Naive B cell (primary cell): ENCODE measurements at regions not wholly inside any gene's neighbourhood (a gene's known extent, or its start where the extent isn't known, plus 50 kb on each side); places are given as distances from the start of the nearest gene placed in this dataset.
"Not testable (repeated sequence)": the region's sequence is repeated elsewhere in the genome, so short reads cannot be mapped to it uniquely, and the experiment has no call there.

Experiments used
- ATAC-seq, 2 donors: fragments of 150-1000 bp; cut with Tn5 transposase; 2 replicates each; pipeline ENCODE4 v1.10.0; 2021; ENCODE audit warnings: low read depth in 2 of 2, mild to moderate bottlenecking in 2 of 2, moderate library complexity in 2 of 2
- DNase-seq: peaks from one replicate; pipeline ENCODE4 v3.0.0; 2022
- H3K27ac Mint-ChIP-seq, 6 donors: one replicate each; pipeline ENCODE4 v1.8.0; 2020 to 2022; ENCODE audit warnings: mild to moderate bottlenecking in 6 of 6, mixed read lengths in 6 of 6, moderate library complexity in 5 of 6, inconsistent platforms in 2 of 6
- H3K27me3 Mint-ChIP-seq, 3 donors: one replicate each; pipeline ENCODE4 v1.8.0; 2021 to 2022; ENCODE audit warnings: mixed read lengths in 3 of 3, mild to moderate bottlenecking in 1 of 3
- H3K36me3 Mint-ChIP-seq, 2 donors: one replicate each; pipeline ENCODE4 v1.8.0; 2020 to 2022; ENCODE audit warnings: mixed read lengths in 2 of 2, inconsistent platforms in 1 of 2, mild to moderate bottlenecking in 1 of 2
- H3K4me1 Mint-ChIP-seq, 3 donors: one replicate each; pipeline ENCODE4 v1.8.0; 2020 to 2022; ENCODE audit warnings: mixed read lengths in 3 of 3, inconsistent platforms in 1 of 3, mild to moderate bottlenecking in 1 of 3, moderate library complexity in 1 of 3
- H3K4me3 Mint-ChIP-seq, 8 donors: one replicate each; pipeline ENCODE4 v1.8.0; 2020 to 2022; ENCODE audit warnings: mild to moderate bottlenecking in 8 of 8, mixed read lengths in 8 of 8, moderate library complexity in 8 of 8, inconsistent platforms in 2 of 8
- H3K9me3 Mint-ChIP-seq, 7 donors: one replicate each; pipeline ENCODE4 v1.8.0; 2020 to 2022; ENCODE audit warnings: mixed read lengths in 7 of 7, mild to moderate bottlenecking in 5 of 7, inconsistent platforms in 2 of 7, moderate library complexity in 1 of 7

DNA sequence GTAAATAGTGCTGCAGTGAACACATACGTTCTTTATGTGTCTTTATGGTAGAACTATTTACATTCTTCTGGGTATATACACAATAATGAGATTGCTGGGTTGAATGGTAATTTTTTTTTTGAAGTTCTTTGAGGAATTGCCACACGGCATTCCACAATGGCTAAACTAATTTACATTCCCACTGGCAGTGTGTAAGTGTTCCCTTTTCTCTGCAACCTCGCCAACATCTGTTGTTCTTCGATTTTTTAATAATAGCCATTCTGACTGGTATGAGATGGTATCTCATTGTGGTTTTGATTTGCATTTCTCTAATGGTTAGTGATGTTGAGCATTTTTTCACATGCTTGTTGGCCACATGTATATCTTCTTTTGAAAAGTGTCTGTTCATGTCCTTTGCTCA lies 609.5 kb downstream of the DNAH5 start:
- not testable (repeated sequence) for DNase-seq, H3K27ac Mint-ChIP-seq, H3K27me3 Mint-ChIP-seq, H3K4me1 Mint-ChIP-seq, H3K4me3 Mint-ChIP-seq, H3K36me3 Mint-ChIP-seq, ATAC-seq
- H3K9me3 Mint-ChIP-seq: peaks cover 5 to 16% (median 7%) of the 10 kb centered on the region in 7 donors

DNA sequence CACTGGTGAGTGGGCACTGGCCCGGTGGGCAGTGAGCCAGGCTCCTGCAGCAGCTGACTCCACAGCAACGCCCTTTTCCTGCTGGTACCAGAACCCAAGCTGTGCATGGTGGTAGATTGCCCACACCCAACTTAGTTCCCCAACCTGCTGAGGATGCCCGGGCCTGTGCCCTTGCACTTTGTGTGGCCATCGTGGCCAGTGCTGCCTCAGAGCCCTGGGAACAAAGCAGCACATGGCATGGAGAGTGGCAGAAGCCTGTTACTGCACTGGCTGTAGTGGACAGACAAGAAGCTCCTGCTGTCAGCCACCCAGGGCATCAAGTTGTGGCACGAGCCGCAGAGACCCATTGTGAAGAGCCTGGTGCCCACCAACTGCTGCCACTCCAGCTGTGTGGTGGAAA lies 612.9 kb downstream of the DNAH5 start:
- ATAC-seq (no peak), DNase-seq (no peak)
- H3K27ac Mint-ChIP-seq: no peak overlapping the region
- H3K9me3 Mint-ChIP-seq: peaks cover 0 to 11% (median 5%) of the 10 kb centered on the region in 7 donors
- no peaks in the 10 kb centered on the region for H3K36me3 Mint-ChIP-seq
- H3K27me3 Mint-ChIP-seq: no peaks in the 10 kb centered on the region
- no peaks in the 10 kb centered on the region for H3K4me1 Mint-ChIP-seq
- no peak overlapping the region for H3K4me3 Mint-ChIP-seq

DNA sequence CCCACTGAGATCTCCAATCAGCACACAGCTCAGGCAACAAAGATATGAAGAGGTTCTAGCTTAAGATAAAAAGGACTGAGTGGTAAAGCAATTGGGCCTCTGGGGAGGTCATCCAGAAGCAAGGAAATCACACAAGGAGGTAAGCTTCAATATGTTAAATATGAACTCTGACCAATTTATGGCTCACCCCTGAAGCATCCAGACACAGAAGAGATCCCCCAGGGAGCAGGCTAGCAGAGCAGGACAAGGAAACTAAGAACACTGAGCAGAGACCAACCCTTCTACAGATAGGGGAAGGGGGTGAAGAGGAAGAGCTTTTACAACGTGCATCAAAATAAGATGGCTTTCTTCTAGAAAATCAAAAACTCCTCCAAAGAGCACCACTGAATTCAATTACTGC lies 616.2 kb downstream of the DNAH5 start:
- ATAC-seq (no peak), DNase-seq (no peak)
- no peaks in the 10 kb centered on the region for H3K36me3 Mint-ChIP-seq
- H3K27me3 Mint-ChIP-seq: no peaks in the 10 kb centered on the region
- H3K4me3 Mint-ChIP-seq: no peak overlapping the region
- peaks cover 0 to 6% (median 2%) of the 10 kb centered on the region in 7 donors for H3K9me3 Mint-ChIP-seq
- no peaks in the 10 kb centered on the region for H3K4me1 Mint-ChIP-seq
- H3K27ac Mint-ChIP-seq: no peak overlapping the region

DNA sequence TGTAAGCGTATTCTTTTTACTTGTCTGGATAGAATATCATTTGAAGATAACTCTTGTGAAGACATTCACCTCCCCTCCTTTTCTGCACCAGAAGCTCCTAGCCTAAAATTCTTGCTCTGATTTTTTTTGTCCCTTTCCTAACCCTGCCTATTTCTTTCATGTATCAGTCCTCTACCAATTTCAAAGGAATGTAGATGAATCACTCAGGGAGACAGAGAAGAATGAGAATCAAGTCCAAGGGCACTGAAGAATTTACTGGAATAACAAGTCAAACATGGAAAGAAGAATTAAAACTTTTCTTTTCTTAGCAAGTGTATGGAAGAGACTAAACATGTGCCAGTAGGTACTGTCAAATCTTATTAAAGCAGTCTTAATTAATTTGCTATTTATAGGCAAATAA lies 618.7 kb downstream of the DNAH5 start:
- Mint-ChIP-seq H3K9me3 (peaks cover 1 to 9% (median 3%) of the 10 kb centered on the region in 7 donors), H3K27ac (no peak overlapping the region), H3K27me3 (no peaks in the 10 kb centered on the region), H3K36me3 (no peaks in the 10 kb centered on the region), H3K4me3 (no peak overlapping the region), H3K4me1 (no peaks in the 10 kb centered on the region)
- DNase-seq (no peak), ATAC-seq (no peak)

GRCh38 chr5:13322769-13323168 lies 621.7 kb downstream of the DNAH5 start:
- peaks cover 0 to 16% (median 5%) of the 10 kb centered on the region in 7 donors for H3K9me3 Mint-ChIP-seq
- no peaks in the 10 kb centered on the region for H3K4me1 Mint-ChIP-seq
- no peaks in the 10 kb centered on the region for H3K27me3 Mint-ChIP-seq
- no peak overlapping the region for H3K4me3 Mint-ChIP-seq
- ATAC-seq (no peak), DNase-seq (no peak)
- no peak overlapping the region for H3K27ac Mint-ChIP-seq
- no peaks in the 10 kb centered on the region for H3K36me3 Mint-ChIP-seq

- H3K27ac Mint-ChIP-seq: no peak overlapping the region
- no peaks in the 10 kb centered on the region for H3K4me1 Mint-ChIP-seq
- H3K9me3 Mint-ChIP-seq: peaks cover 4 to 41% (median 11%) of the 10 kb centered on the region in 7 donors
- ATAC-seq (no peak), DNase-seq (no peak)
- no peaks in the 10 kb centered on the region for H3K36me3 Mint-ChIP-seq
- H3K4me3 Mint-ChIP-seq: no peak overlapping the region
- no peaks in the 10 kb centered on the region for H3K27me3 Mint-ChIP-seq
Observed at GRCh38 chr5:13317654-13318053, 626.8 kb downstream of the DNAH5 start.

DNA sequence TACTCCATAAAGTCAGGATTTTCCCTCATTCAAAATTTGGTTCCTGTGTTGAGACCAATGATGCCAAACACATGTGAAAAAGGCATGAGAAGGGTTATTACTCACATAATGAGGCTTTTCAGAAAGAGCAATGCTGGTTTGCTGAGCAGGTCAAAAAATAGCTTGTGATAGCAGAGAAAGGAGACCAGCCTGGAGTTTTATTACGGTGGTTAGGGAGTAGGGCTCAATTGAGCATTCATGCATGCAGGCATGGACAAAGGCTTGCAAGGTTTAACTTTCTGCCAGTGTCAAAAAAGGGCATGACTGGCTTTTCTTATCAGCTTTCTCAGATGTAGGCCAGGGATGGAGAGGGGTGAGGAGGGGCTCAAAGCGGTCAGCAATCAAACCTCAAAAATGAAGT lies 628.3 kb downstream of the DNAH5 start:
- Mint-ChIP-seq H3K9me3 (peaks cover 4 to 35% (median 11%) of the 10 kb centered on the region in 7 donors), H3K27me3 (no peaks in the 10 kb centered on the region), H3K27ac (no peak overlapping the region), H3K4me3 (no peak overlapping the region), H3K36me3 (no peaks in the 10 kb centered on the region), H3K4me1 (no peaks in the 10 kb centered on the region)
- ATAC-seq: no peak
- DNase-seq: no peak

DNA sequence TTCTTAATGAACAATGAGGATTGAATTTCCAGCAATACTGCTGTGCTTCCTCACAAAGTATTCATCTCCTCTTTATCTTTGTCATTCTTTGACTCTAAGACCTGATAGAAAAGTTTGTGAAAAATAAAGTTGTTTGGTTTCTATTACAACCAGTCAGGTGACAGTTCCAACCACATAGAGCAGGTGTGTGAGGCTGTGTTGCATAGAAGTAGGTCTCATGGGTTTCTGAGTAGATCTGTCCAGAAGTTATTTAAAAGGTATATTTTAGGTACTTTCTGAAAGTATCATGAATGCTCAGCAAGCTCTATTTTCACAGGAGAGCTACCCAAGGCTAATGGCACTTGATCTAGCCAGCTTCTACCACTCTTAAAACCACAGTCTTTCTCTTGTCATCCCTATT lies 637.0 kb downstream of the DNAH5 start:
- Mint-ChIP-seq H3K27me3 (no peaks in the 10 kb centered on the region), H3K36me3 (no peaks in the 10 kb centered on the region), H3K27ac (no peak overlapping the region), H3K4me1 (no peaks in the 10 kb centered on the region), H3K4me3 (no peak overlapping the region), H3K9me3 (peaks cover 2 to 14% (median 3%) of the 10 kb centered on the region in 7 donors)
- no peak for DNase-seq
- ATAC-seq: no peak

DNA sequence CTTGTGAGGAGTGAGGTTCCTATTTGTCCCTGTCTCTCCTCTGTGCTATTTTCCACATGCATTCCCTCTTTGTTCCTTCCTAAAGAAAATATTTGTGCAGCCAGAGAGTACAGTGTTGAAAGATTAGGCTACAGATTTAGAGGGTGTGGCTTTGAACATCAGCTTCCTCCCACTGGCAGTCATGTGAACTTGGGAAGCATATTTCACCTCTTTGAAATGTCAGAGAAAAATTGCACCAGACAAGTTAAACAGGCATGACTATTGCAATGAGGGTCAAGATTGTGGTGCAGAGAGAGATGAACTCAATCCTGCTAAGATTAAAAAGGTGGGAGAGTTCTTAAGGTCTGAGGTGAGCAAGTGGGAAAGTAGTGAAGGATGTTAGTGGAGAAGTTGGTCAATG lies 641.0 kb downstream of the DNAH5 start:
- Mint-ChIP-seq H3K4me1 (no peaks in the 10 kb centered on the region), H3K36me3 (no peaks in the 10 kb centered on the region), H3K27me3 (no peaks in the 10 kb centered on the region), H3K27ac (no peak overlapping the region), H3K4me3 (no peak overlapping the region), H3K9me3 (peaks cover 0 to 19% (median 4%) of the 10 kb centered on the region in 7 donors)
- DNase-seq (no peak), ATAC-seq (no peak)

- DNase-seq (no peak), ATAC-seq (no peak)
- H3K27ac Mint-ChIP-seq: no peak overlapping the region
- no peak overlapping the region for H3K4me3 Mint-ChIP-seq
- peaks cover 0 to 12% (median 0%) of the 10 kb centered on the region in 7 donors for H3K9me3 Mint-ChIP-seq
- H3K27me3 Mint-ChIP-seq: no peaks in the 10 kb centered on the region
- H3K36me3 Mint-ChIP-seq: no peaks in the 10 kb centered on the region
- no peaks in the 10 kb centered on the region for H3K4me1 Mint-ChIP-seq
Observed at GRCh38 chr5:13278811-13279210, 665.7 kb downstream of the DNAH5 start.

GRCh38 chr5:13278148-13278547 lies 666.3 kb downstream of the DNAH5 start:
- ATAC-seq (no peak), DNase-seq (no peak)
- H3K27ac Mint-ChIP-seq: no peak overlapping the region
- no peaks in the 10 kb centered on the region for H3K4me1 Mint-ChIP-seq
- H3K36me3 Mint-ChIP-seq: no peaks in the 10 kb centered on the region
- no peak overlapping the region for H3K4me3 Mint-ChIP-seq
- peaks cover 0 to 12% (median 0%) of the 10 kb centered on the region in 7 donors for H3K9me3 Mint-ChIP-seq
- no peaks in the 10 kb centered on the region for H3K27me3 Mint-ChIP-seq

DNA sequence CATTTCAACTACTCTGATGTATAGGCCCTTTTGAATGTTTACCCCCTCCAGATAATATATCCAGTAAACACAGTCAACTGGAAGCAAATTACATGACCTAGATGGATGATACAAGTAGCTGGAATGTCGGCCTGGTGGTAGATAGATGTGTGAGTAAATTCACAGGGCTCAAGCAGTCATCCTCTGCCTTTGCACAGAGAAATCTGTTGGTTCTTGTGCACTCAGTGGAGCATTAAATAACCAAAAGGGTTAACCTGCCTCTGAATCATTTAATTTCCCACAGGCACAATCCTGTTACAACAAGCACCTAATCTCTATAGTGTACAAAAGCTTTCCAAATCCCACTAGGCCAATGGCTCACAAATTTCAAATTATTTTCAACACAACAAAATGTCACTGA lies 668.3 kb downstream of the DNAH5 start:
- Mint-ChIP-seq H3K36me3 (no peaks in the 10 kb centered on the region), H3K4me1 (no peaks in the 10 kb centered on the region), H3K9me3 (peaks cover 0 to 12% (median 0%) of the 10 kb centered on the region in 7 donors), H3K27ac (no peak overlapping the region), H3K27me3 (no peaks in the 10 kb centered on the region), H3K4me3 (no peak overlapping the region)
- no peak for DNase-seq
- ATAC-seq: no peak

DNA sequence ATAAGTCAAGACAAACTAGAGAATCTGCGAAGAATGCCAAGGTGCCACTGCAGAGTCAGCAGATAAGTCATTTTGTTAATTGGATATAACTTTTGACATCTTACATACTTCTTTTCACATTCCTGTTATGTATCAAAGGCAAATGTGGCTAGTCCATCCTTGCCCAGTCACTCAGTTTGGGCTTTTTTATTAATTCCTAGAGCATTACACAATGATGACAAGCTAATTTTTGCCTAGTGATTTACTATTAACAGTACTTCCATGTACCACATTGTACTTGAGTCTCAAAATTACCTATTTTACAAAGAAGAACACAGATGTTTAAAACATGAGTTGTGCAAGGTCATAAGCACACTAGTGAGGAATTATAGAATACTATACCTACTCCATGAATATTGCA lies 680.8 kb downstream of the DNAH5 start:
- no peaks in the 10 kb centered on the region for H3K27me3 Mint-ChIP-seq
- ATAC-seq: no peak

DNA sequence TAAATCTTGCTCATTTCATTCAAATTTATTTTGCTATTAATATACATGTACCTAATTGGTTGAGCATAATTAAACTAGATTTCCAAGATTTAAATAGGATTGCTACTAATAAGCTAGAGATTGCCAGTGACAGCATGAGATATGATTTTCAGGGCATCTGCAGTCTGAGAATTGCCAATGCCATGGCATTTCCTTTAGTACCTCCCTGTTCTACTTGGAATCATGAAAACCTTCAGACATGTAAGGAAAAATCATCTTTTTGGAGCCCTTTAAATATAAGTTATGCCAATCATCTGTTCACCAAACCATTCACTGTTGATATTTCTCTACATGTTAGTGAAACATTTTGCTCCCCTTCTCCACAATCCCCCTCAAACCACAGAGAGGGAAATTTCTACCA lies 691.4 kb downstream of the DNAH5 start:
- H3K27me3 Mint-ChIP-seq: no peaks in the 10 kb centered on the region
- ATAC-seq (no peak), DNase-seq (no peak)
- no peak overlapping the region for H3K27ac Mint-ChIP-seq
- peaks cover 0 to 5% (median 2%) of the 10 kb centered on the region in 7 donors for H3K9me3 Mint-ChIP-seq
- H3K4me1 Mint-ChIP-seq: no peaks in the 10 kb centered on the region
- H3K36me3 Mint-ChIP-seq: no peaks in the 10 kb centered on the region
- H3K4me3 Mint-ChIP-seq: no peak overlapping the region

More for the DNA sequence above, 680.8 kb downstream of the DNAH5 start:
- Mint-ChIP-seq H3K36me3 (no peaks in the 10 kb centered on the region), H3K4me1 (no peaks in the 10 kb centered on the region), H3K27ac (no peak overlapping the region), H3K9me3 (peaks cover 0 to 4% (median 2%) of the 10 kb centered on the region in 7 donors), H3K4me3 (no peak overlapping the region)
- DNase-seq: no peak

DNA sequence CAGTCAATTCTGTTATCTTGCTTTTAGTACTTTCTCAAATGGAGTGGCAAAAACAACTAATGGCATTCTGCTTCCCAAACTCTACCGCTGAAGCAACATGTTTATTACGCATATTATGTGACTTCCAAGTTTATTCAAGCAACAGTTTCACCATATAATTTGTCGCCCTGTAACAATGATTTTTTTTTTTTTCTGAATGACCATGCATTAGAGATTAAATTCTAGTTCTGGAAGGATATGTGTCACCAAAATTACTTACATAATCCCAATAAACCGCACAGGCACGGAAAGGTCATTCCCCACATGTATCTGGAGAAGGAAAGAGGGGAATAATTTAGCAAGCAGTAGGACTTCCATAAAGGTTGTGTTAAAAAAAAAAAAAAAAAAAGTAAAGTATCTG lies 691.8 kb downstream of the DNAH5 start:
- H3K36me3 Mint-ChIP-seq: no peaks in the 10 kb centered on the region

More for the DNA sequence above, 691.8 kb downstream of the DNAH5 start:
- Mint-ChIP-seq H3K4me1 (no peaks in the 10 kb centered on the region), H3K9me3 (peaks cover 0 to 5% (median 2%) of the 10 kb centered on the region in 7 donors), H3K4me3 (no peak overlapping the region), H3K27me3 (no peaks in the 10 kb centered on the region), H3K27ac (peak overlapping the region in 1 of 6 donors; percentile 21)
- DNase-seq: no peak
- ATAC-seq: no peak
